ENCODE measurements at regions not wholly inside any gene's neighbourhood (a gene's known extent, or its start where the extent isn't known, plus 50 kb on each side); places are given as distances from the start of the nearest gene placed in this dataset.

GRCh38 chr18:55880617-55881016 is 292.6 kb upstream of the TCF4 start:
- CTCF ChIA-PET (ENCODE audit: low intra/inter-chr PET ratio): no interaction called here
- TF ChIP-seq HMG20A (CRISPR knock-in tag; conservative IDR thresholded peaks at IDR 0.05) (no peak), REST (IDR thresholded peaks at IDR 0.05; ENCODE audit: borderline replicate concordance) (no peak), REST (CRISPR knock-in tag; IDR thresholded peaks at IDR 0.05; ENCODE audit: low read depth) (no peak), ZNF280A (IDR thresholded peaks at IDR 0.05; ENCODE audit: low read depth, partially characterized antibody) (no peak), RFX1 (IDR thresholded peaks at IDR 0.05) (peak; percentile 22)
- H3K9me1 ChIP-seq (ENCODE audit: control insufficient read depth, insufficient read depth, low read length): no peaks in the 10 kb centered on the region
- peaks cover 5 to 6% of the 10 kb centered on the region in 2 experiments; a peak in 2 of 5 replicates for H3K27me3 ChIP-seq (ENCODE audit: control insufficient read depth in 2 of 2, insufficient read depth in 2 of 2, low read length in 2 of 2)
- WGBS (ENCODE audit: insufficient coverage, low coverage, missing lambda C conversion rate): 7% methylated on average over 8 of the region's 8 CpGs
- intact Hi-C loops (cut with micrococcal nuclease): no loop called here
- FAIRE-seq (no peak), DNase-seq (ENCODE audit: extremely low read depth in 1 of 4, low spot score in 3 of 4) (peak in 1 of 4 experiments; percentile 7), ATAC-seq (no peak)
- no peak overlapping the region for H3K27ac ChIP-seq (ENCODE audit: extremely low read depth, low read depth, low read length)
- no peaks in the 10 kb centered on the region for H3K4me1 ChIP-seq (replicated peaks in 1 of 2; ENCODE audit: control insufficient read depth in 2 of 2, insufficient read depth in 2 of 2, low read length in 2 of 2)
- no peak overlapping the region for H3K9ac ChIP-seq (ENCODE audit: insufficient read depth in 1 of 2, low read depth in 2 of 2, low read length in 2 of 2)
- H3K4me2 ChIP-seq (ENCODE audit: insufficient read depth, low read length): no peak overlapping the region; the same call in 1 of the 2 replicates
- no peaks in the 10 kb centered on the region for H4K20me1 ChIP-seq (replicated peaks; ENCODE audit: control insufficient read depth, insufficient read depth, low read length)
- no peaks in the 10 kb centered on the region for H3K79me2 ChIP-seq (ENCODE audit: control insufficient read depth, insufficient read depth, low read length)
- no TSS peak for BruUV-seq (replicated peaks)
- H3K4me3 ChIP-seq: no peak overlapping the region
- H2AFZ ChIP-seq (ENCODE audit: low read depth, low read length): no peak overlapping the region
- in situ Hi-C loops (cut with MboI): no loop called here
- POLR2A ChIA-PET: interaction anchor here (0.8 kb wide), 1 partner anchor 314 kb away, joined by 4 read pairs; no protein-coding TSS in a partner anchor
- no peaks in the 10 kb centered on the region for H3K36me3 ChIP-seq (ENCODE audit: control insufficient read depth, insufficient read depth, low read length)
- H3K9me3 ChIP-seq (replicated peaks; ENCODE audit: control insufficient read depth, insufficient read depth, low read depth, low read length): no peaks in the 10 kb centered on the region
